GM20431 (cell line): ENCODE measurements at regions not wholly inside any gene's neighbourhood (a gene's known extent, or its start where the extent isn't known, plus 50 kb on each side); places are given as distances from the start of the nearest gene placed in this dataset.

Experiments used
- in situ Hi-C: fragments of 300-500 bp; cut with MseI, MboI; formaldehyde crosslinking; loops from one replicate; pipeline ENCODE4 v1.15.0; 2020; ENCODE audit warnings: low sequenced_read_pairs; ENCODE audit not compliant: unreplicated experiment

GRCh38 chr7:155360495-155361345 lies 63.0 kb downstream of the INSIG1 start:
- in situ Hi-C loops = no loop called here

- in situ Hi-C loops = no loop called here
These were observed 63.6 kb downstream of the INSIG1 start for GRCh38 chr7:155361346-155361680.

- in situ Hi-C loops = no loop called here
These were observed 64.3 kb downstream of the INSIG1 start for GRCh38 chr7:155361947-155362346.

GRCh38 chr7:155362380-155363145 lies 64.9 kb downstream of the INSIG1 start:
- in situ Hi-C loops = no loop called here

- in situ Hi-C loops = no loop called here
These were observed 65.5 kb downstream of the INSIG1 start for GRCh38 chr7:155363146-155363539.

- in situ Hi-C loops = no loop called here
These were observed 66.3 kb downstream of the INSIG1 start for GRCh38 chr7:155363852-155364600.

- in situ Hi-C loops = no loop called here
These were observed 67.6 kb downstream of the INSIG1 start for GRCh38 chr7:155365146-155365874.

- in situ Hi-C loops = no loop called here
These were observed 71.4 kb downstream of the INSIG1 start for GRCh38 chr7:155368894-155369600.

- in situ Hi-C loops = no loop called here
These were observed 72.1 kb downstream of the INSIG1 start for GRCh38 chr7:155369766-155370165.

- in situ Hi-C loops = no loop called here
These were observed 73.7 kb downstream of the INSIG1 start for GRCh38 chr7:155371331-155371883.

GRCh38 chr7:155371884-155372781 lies 74.5 kb downstream of the INSIG1 start:
- in situ Hi-C loops = no loop called here

GRCh38 chr7:155372782-155373358 lies 75.2 kb downstream of the INSIG1 start:
- in situ Hi-C loops = no loop called here

- in situ Hi-C loops = no loop called here
These were observed 75.9 kb downstream of the INSIG1 start for GRCh38 chr7:155373359-155374273.

- in situ Hi-C loops = loop anchor here (25.0 kb wide), 1 partner anchor 363 kb away; no protein-coding TSS in a partner anchor
These were observed 76.9 kb downstream of the INSIG1 start for GRCh38 chr7:155374276-155375252.
